ENCODE measurements at regions not wholly inside any gene's neighbourhood (a gene's known extent, or its start where the extent isn't known, plus 50 kb on each side); places are given as distances from the start of the nearest gene placed in this dataset.

- Histone ChIP-seq H3K9me3 (ENCODE audit: control extremely low read depth in 1 of 5, control insufficient read depth in 4 of 5, insufficient read depth in 2 of 5, low read depth in 1 of 5, low read length in 4 of 5) (peaks cover 0 to 9% (median 0%) of the 10 kb centered on the region in 5 experiments), H3K36me3 (ENCODE audit: control insufficient read depth in 4 of 4, insufficient read depth in 4 of 4, low read length in 3 of 4) (no peaks in the 10 kb centered on the region), H3K4me3 (ENCODE audit: control insufficient read depth in 1 of 7, extremely low read depth in 1 of 7, insufficient read depth in 4 of 7, low read depth in 2 of 7, low read length in 6 of 7) (no peak overlapping the region), H3K27me3 (replicated peaks in 2 of 5; ENCODE audit: control insufficient read depth in 4 of 5, insufficient read depth in 5 of 5, low read length in 4 of 5) (peaks cover 0 to 2% (median 0%) of the 10 kb centered on the region in 5 experiments), H3K27ac (ENCODE audit: insufficient read depth in 1 of 2, low read depth in 1 of 2, low read length in 2 of 2, poor library complexity in 1 of 2, severe bottlenecking in 2 of 2) (no peak overlapping the region), H3K4me1 (ENCODE audit: control extremely low read depth in 1 of 4, control insufficient read depth in 4 of 4, insufficient read depth in 4 of 4, low read length in 3 of 4) (no peaks in the 10 kb centered on the region)
- no CpG with 5 or more reads among the region's 1 CpG for WGBS (ENCODE audit: insufficient coverage)
- ChIA-PET CTCF (no interaction called here), POLR2A (no interaction called here)
- no peak for DNase-seq
Measured at GRCh38 chr20:39988991-39989390, 700.0 kb downstream of the MAFB start.

- Histone ChIP-seq H3K4me1 (ENCODE audit: control extremely low read depth in 1 of 4, control insufficient read depth in 4 of 4, insufficient read depth in 4 of 4, low read length in 3 of 4) (no peaks in the 10 kb centered on the region), H3K27ac (ENCODE audit: insufficient read depth in 1 of 2, low read depth in 1 of 2, low read length in 2 of 2, poor library complexity in 1 of 2, severe bottlenecking in 2 of 2) (no peak overlapping the region), H3K27me3 (replicated peaks in 2 of 5; ENCODE audit: control insufficient read depth in 4 of 5, insufficient read depth in 5 of 5, low read length in 4 of 5) (peaks cover 0 to 2% (median 0%) of the 10 kb centered on the region in 5 experiments), H3K9me3 (ENCODE audit: control extremely low read depth in 1 of 5, control insufficient read depth in 4 of 5, insufficient read depth in 2 of 5, low read depth in 1 of 5, low read length in 4 of 5) (peaks cover 0 to 5% (median 0%) of the 10 kb centered on the region in 5 experiments), H3K36me3 (ENCODE audit: control insufficient read depth in 4 of 4, insufficient read depth in 4 of 4, low read length in 3 of 4) (no peaks in the 10 kb centered on the region), H3K4me3 (ENCODE audit: control insufficient read depth in 1 of 7, extremely low read depth in 1 of 7, insufficient read depth in 4 of 7, low read depth in 2 of 7, low read length in 6 of 7) (no peak overlapping the region)
- no peak for DNase-seq
- POLR2A ChIA-PET = no interaction called here
- CTCF ChIA-PET = no interaction called here
- 71% methylated on average over 6 of the region's 6 CpGs for WGBS (ENCODE audit: insufficient coverage)
Measured at GRCh38 chr20:39986173-39986904, 702.7 kb downstream of the MAFB start.

- Histone ChIP-seq H3K4me3 (ENCODE audit: control insufficient read depth in 1 of 7, extremely low read depth in 1 of 7, insufficient read depth in 4 of 7, low read depth in 2 of 7, low read length in 6 of 7) (no peak overlapping the region), H3K36me3 (ENCODE audit: control insufficient read depth in 4 of 4, insufficient read depth in 4 of 4, low read length in 3 of 4) (no peaks in the 10 kb centered on the region), H3K27ac (ENCODE audit: insufficient read depth in 1 of 2, low read depth in 1 of 2, low read length in 2 of 2, poor library complexity in 1 of 2, severe bottlenecking in 2 of 2) (no peak overlapping the region), H3K4me1 (ENCODE audit: control extremely low read depth in 1 of 4, control insufficient read depth in 4 of 4, insufficient read depth in 4 of 4, low read length in 3 of 4) (no peaks in the 10 kb centered on the region), H3K27me3 (replicated peaks in 2 of 5; ENCODE audit: control insufficient read depth in 4 of 5, insufficient read depth in 5 of 5, low read length in 4 of 5) (peaks cover 0 to 2% (median 0%) of the 10 kb centered on the region in 5 experiments), H3K9me3 (ENCODE audit: control extremely low read depth in 1 of 5, control insufficient read depth in 4 of 5, insufficient read depth in 2 of 5, low read depth in 1 of 5, low read length in 4 of 5) (no peaks in the 10 kb centered on the region)
- no peak for DNase-seq
- POLR2A ChIA-PET = no interaction called here
- WGBS (ENCODE audit: insufficient coverage) = 99% methylated on average over 5 of the region's 5 CpGs
- CTCF ChIA-PET = no interaction called here
Measured at GRCh38 chr20:39985271-39985827, 703.7 kb downstream of the MAFB start.

- WGBS (ENCODE audit: insufficient coverage) = 100% methylated on average over 1 of the region's 1 CpG
- Histone ChIP-seq H3K9me3 (ENCODE audit: control extremely low read depth in 1 of 5, control insufficient read depth in 4 of 5, insufficient read depth in 2 of 5, low read depth in 1 of 5, low read length in 4 of 5) (no peaks in the 10 kb centered on the region), H3K36me3 (ENCODE audit: control insufficient read depth in 4 of 4, insufficient read depth in 4 of 4, low read length in 3 of 4) (no peaks in the 10 kb centered on the region), H3K27me3 (replicated peaks in 2 of 5; ENCODE audit: control insufficient read depth in 4 of 5, insufficient read depth in 5 of 5, low read length in 4 of 5) (peaks cover 0 to 2% (median 0%) of the 10 kb centered on the region in 5 experiments), H3K4me1 (ENCODE audit: control extremely low read depth in 1 of 4, control insufficient read depth in 4 of 4, insufficient read depth in 4 of 4, low read length in 3 of 4) (no peaks in the 10 kb centered on the region), H3K4me3 (ENCODE audit: control insufficient read depth in 1 of 7, extremely low read depth in 1 of 7, insufficient read depth in 4 of 7, low read depth in 2 of 7, low read length in 6 of 7) (no peak overlapping the region), H3K27ac (ENCODE audit: insufficient read depth in 1 of 2, low read depth in 1 of 2, low read length in 2 of 2, poor library complexity in 1 of 2, severe bottlenecking in 2 of 2) (no peak overlapping the region)
- ChIA-PET CTCF (no interaction called here), POLR2A (no interaction called here)
- DNase-seq = no peak
Measured at GRCh38 chr20:39983655-39984054, 705.4 kb downstream of the MAFB start.

GRCh38 chr20:39983183-39983582 lies 705.9 kb downstream of the MAFB start:
- POLR2A ChIA-PET = no interaction called here
- peaks cover 0 to 2% (median 0%) of the 10 kb centered on the region in 5 experiments for H3K27me3 ChIP-seq (replicated peaks in 2 of 5; ENCODE audit: control insufficient read depth in 4 of 5, insufficient read depth in 5 of 5, low read length in 4 of 5)
- H3K36me3 ChIP-seq (ENCODE audit: control insufficient read depth in 4 of 4, insufficient read depth in 4 of 4, low read length in 3 of 4) = no peaks in the 10 kb centered on the region
- no peak overlapping the region for H3K4me3 ChIP-seq (ENCODE audit: control insufficient read depth in 1 of 7, extremely low read depth in 1 of 7, insufficient read depth in 4 of 7, low read depth in 2 of 7, low read length in 6 of 7)
- CTCF ChIA-PET = no interaction called here
- H3K27ac ChIP-seq (ENCODE audit: insufficient read depth in 1 of 2, low read depth in 1 of 2, low read length in 2 of 2, poor library complexity in 1 of 2, severe bottlenecking in 2 of 2) = no peak overlapping the region
- no peaks in the 10 kb centered on the region for H3K4me1 ChIP-seq (ENCODE audit: control extremely low read depth in 1 of 4, control insufficient read depth in 4 of 4, insufficient read depth in 4 of 4, low read length in 3 of 4)
- no peaks in the 10 kb centered on the region for H3K9me3 ChIP-seq (ENCODE audit: control extremely low read depth in 1 of 5, control insufficient read depth in 4 of 5, insufficient read depth in 2 of 5, low read depth in 1 of 5, low read length in 4 of 5)
- WGBS (ENCODE audit: insufficient coverage) = no CpG with 5 or more reads among the region's 2 CpGs
- DNase-seq = no peak

- ChIA-PET POLR2A (no interaction called here), CTCF (no interaction called here)
- 93% methylated on average over 5 of the region's 6 CpGs for WGBS (ENCODE audit: insufficient coverage)
- Histone ChIP-seq H3K27ac (ENCODE audit: insufficient read depth in 1 of 2, low read depth in 1 of 2, low read length in 2 of 2, poor library complexity in 1 of 2, severe bottlenecking in 2 of 2) (no peak overlapping the region), H3K4me3 (ENCODE audit: control insufficient read depth in 1 of 7, extremely low read depth in 1 of 7, insufficient read depth in 4 of 7, low read depth in 2 of 7, low read length in 6 of 7) (no peak overlapping the region), H3K4me1 (ENCODE audit: control extremely low read depth in 1 of 4, control insufficient read depth in 4 of 4, insufficient read depth in 4 of 4, low read length in 3 of 4) (no peaks in the 10 kb centered on the region), H3K36me3 (ENCODE audit: control insufficient read depth in 4 of 4, insufficient read depth in 4 of 4, low read length in 3 of 4) (no peaks in the 10 kb centered on the region), H3K27me3 (replicated peaks in 2 of 5; ENCODE audit: control insufficient read depth in 4 of 5, insufficient read depth in 5 of 5, low read length in 4 of 5) (no peaks in the 10 kb centered on the region), H3K9me3 (ENCODE audit: control extremely low read depth in 1 of 5, control insufficient read depth in 4 of 5, insufficient read depth in 2 of 5, low read depth in 1 of 5, low read length in 4 of 5) (peaks cover 0 to 3% (median 0%) of the 10 kb centered on the region in 5 experiments)
- no peak for DNase-seq
Measured at GRCh38 chr20:39974966-39975501, 714.0 kb downstream of the MAFB start.

- CTCF ChIA-PET = no interaction called here
- no peak overlapping the region for H3K27ac ChIP-seq (ENCODE audit: insufficient read depth in 1 of 2, low read depth in 1 of 2, low read length in 2 of 2, poor library complexity in 1 of 2, severe bottlenecking in 2 of 2)
- no peak for DNase-seq
- H3K4me3 ChIP-seq (ENCODE audit: control insufficient read depth in 1 of 7, extremely low read depth in 1 of 7, insufficient read depth in 4 of 7, low read depth in 2 of 7, low read length in 6 of 7) = no peak overlapping the region
- no peaks in the 10 kb centered on the region for H3K36me3 ChIP-seq (ENCODE audit: control insufficient read depth in 4 of 4, insufficient read depth in 4 of 4, low read length in 3 of 4)
- POLR2A ChIA-PET = no interaction called here
- no peaks in the 10 kb centered on the region for H3K4me1 ChIP-seq (ENCODE audit: control extremely low read depth in 1 of 4, control insufficient read depth in 4 of 4, insufficient read depth in 4 of 4, low read length in 3 of 4)
- H3K27me3 ChIP-seq (replicated peaks in 2 of 5; ENCODE audit: control insufficient read depth in 4 of 5, insufficient read depth in 5 of 5, low read length in 4 of 5) = no peaks in the 10 kb centered on the region
- WGBS (ENCODE audit: insufficient coverage) = 100% methylated on average over 2 of the region's 2 CpGs
- H3K9me3 ChIP-seq (ENCODE audit: control extremely low read depth in 1 of 5, control insufficient read depth in 4 of 5, insufficient read depth in 2 of 5, low read depth in 1 of 5, low read length in 4 of 5) = peaks cover 0 to 3% (median 0%) of the 10 kb centered on the region in 5 experiments
Measured at GRCh38 chr20:39968495-39968894, 720.5 kb downstream of the MAFB start.

All from common myeloid progenitor, CD34-positive (primary cell).